Esophagus squamous epithelium (tissue), 4 donors: ENCODE measurements at regions not wholly inside any gene's neighbourhood (a gene's known extent, or its start where the extent isn't known, plus 50 kb on each side); places are given as distances from the start of the nearest gene placed in this dataset.

Experiments used
- POLR2A ChIP-seq, 4 donors: fragments of 450-650 bp; IDR thresholded peaks; one replicate each; pipeline ENCODE4 v1.6.1; 2017; ENCODE audit warnings: antibody characterized with exemption in 4 of 4, mild to moderate bottlenecking in 4 of 4, moderate library complexity in 3 of 4
- TF ChIP-seq, protein P1 (sequence below), 6 experiments: fragments of 450-650 bp in 4 of 6; fragments of 200-600 bp in 2 of 6; sonication (generic) in 2 of 6; IDR thresholded peaks; one replicate each; pipeline ENCODE4 v1.5.1; 2016 to 2019; ENCODE audit warnings: antibody characterized with exemption in 6 of 6, mild to moderate bottlenecking in 4 of 6, moderate library complexity in 4 of 6

DNA sequence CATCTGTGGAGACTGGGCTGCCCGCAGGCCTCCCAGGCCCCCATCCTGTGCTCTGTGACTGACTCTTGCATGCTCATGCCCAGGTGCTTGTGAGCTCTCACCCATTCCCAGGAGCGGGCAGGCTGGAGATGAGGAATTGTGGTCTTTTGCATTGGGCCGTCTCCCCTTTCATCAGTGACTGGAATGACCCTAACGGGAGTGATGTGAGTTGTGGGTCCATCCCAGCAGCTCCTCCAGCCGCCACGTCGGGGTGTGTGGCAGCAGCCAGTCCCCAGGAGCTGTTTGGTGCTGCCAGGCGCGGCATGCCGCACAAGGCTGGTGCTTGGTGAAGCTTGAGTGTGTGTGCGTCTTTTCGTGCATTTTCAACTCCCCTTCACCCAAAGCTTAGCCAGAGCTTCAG, 164.2 kb downstream of the ACTR3B start:
- TF ChIP-seq, protein P1, sequence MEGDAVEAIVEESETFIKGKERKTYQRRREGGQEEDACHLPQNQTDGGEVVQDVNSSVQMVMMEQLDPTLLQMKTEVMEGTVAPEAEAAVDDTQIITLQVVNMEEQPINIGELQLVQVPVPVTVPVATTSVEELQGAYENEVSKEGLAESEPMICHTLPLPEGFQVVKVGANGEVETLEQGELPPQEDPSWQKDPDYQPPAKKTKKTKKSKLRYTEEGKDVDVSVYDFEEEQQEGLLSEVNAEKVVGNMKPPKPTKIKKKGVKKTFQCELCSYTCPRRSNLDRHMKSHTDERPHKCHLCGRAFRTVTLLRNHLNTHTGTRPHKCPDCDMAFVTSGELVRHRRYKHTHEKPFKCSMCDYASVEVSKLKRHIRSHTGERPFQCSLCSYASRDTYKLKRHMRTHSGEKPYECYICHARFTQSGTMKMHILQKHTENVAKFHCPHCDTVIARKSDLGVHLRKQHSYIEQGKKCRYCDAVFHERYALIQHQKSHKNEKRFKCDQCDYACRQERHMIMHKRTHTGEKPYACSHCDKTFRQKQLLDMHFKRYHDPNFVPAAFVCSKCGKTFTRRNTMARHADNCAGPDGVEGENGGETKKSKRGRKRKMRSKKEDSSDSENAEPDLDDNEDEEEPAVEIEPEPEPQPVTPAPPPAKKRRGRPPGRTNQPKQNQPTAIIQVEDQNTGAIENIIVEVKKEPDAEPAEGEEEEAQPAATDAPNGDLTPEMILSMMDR (IDR thresholded peaks at IDR 0.05), result no peak
- no peak for TF ChIP-seq POLR2A (IDR thresholded peaks at IDR 0.05)
